GM19468 (cell line): ENCODE measurements at regions not wholly inside any gene's neighbourhood (a gene's known extent, or its start where the extent isn't known, plus 50 kb on each side); places are given as distances from the start of the nearest gene placed in this dataset.
"Not testable (repeated sequence)": the region's sequence is repeated elsewhere in the genome, so short reads cannot be mapped to it uniquely, and the experiment has no call there.

Experiments
- ATAC-seq: cut with Tn5 transposase; IDR thresholded peaks from one replicate; pipeline ENCODE4 v1.9.1; 2021; ENCODE audit warnings: mild to moderate bottlenecking, moderate library complexity, moderate number of reproducible peaks; ENCODE audit not compliant: unreplicated experiment; ENCODE audit errors: extremely low read depth

GRCh38 chr6:106731144-106731842, 101.9 kb downstream of the QRSL1 start:
- ATAC-seq, result no peak

- ATAC-seq, result no peak
Measured at GRCh38 chr6:106730718-106731117, 101.3 kb downstream of the QRSL1 start.

- no peak for ATAC-seq
Measured at GRCh38 chr6:106730264-106730663, 100.9 kb downstream of the QRSL1 start.

GRCh38 chr6:106729841-106730240, 100.5 kb downstream of the QRSL1 start:
- ATAC-seq, result no peak

- ATAC-seq, result no peak
Measured at GRCh38 chr6:106728296-106728870, 99.0 kb downstream of the QRSL1 start.

GRCh38 chr6:106727480-106728149, 98.2 kb downstream of the QRSL1 start:
- no peak for ATAC-seq

GRCh38 chr6:106724848-106725247, 95.5 kb downstream of the QRSL1 start:
- no peak for ATAC-seq

GRCh38 chr6:106724337-106724736, 95.0 kb downstream of the QRSL1 start:
- ATAC-seq, result no peak

GRCh38 chr6:106723419-106723818, 94.0 kb downstream of the QRSL1 start:
- ATAC-seq, result not testable (repeated sequence)

GRCh38 chr6:106721189-106721588, 91.8 kb downstream of the QRSL1 start:
- ATAC-seq, result not testable (repeated sequence)
